Upper lobe of right lung (tissue), 1 donor: ENCODE measurements at regions not wholly inside any gene's neighbourhood (a gene's known extent, or its start where the extent isn't known, plus 50 kb on each side); places are given as distances from the start of the nearest gene placed in this dataset.

Experiments
- ATAC-seq: fragments of 200-7000 bp; cut with Tn5 transposase; one replicate; pipeline ENCODE4 v1.9.1; 2020; ENCODE audit warnings: mild to moderate bottlenecking, moderate library complexity
- DNase-seq: peaks from one replicate; pipeline ENCODE4 v3.0.0-alpha.2; 2020
- H3K27ac ChIP-seq: fragments of 200-600 bp; one replicate; pipeline ENCODE4 v1.8.0; 2022
- H3K27me3 ChIP-seq: fragments of 200-600 bp; one replicate; pipeline ENCODE4 v1.8.0; 2022; ENCODE audit warnings: mild to moderate bottlenecking
- H3K36me3 ChIP-seq: fragments of 200-600 bp; one replicate; pipeline ENCODE4 v1.8.0; 2022
- H3K4me1 ChIP-seq: fragments of 200-600 bp; one replicate; pipeline ENCODE4 v1.8.0; 2022
- H3K4me3 ChIP-seq: fragments of 200-600 bp; one replicate; pipeline ENCODE4 v1.8.0; 2022; ENCODE audit warnings: mild to moderate bottlenecking
- H3K9me3 ChIP-seq: fragments of 200-600 bp; one replicate; pipeline ENCODE4 v1.8.0; 2022
- CTCF ChIP-seq: fragments of 200-600 bp; IDR thresholded peaks from one replicate; pipeline ENCODE4 v1.8.0; 2022; ENCODE audit warnings: antibody characterized with exemption
- intact Hi-C: fragments of 100-400 bp; cut with DNase I; formaldehyde crosslinking; loops from one replicate; pipeline ENCODE4 v1.11.0; 2022
- donor health status: DM: no; HTN: yes; CAD: no; lungs with severe emphysema.

DNA sequence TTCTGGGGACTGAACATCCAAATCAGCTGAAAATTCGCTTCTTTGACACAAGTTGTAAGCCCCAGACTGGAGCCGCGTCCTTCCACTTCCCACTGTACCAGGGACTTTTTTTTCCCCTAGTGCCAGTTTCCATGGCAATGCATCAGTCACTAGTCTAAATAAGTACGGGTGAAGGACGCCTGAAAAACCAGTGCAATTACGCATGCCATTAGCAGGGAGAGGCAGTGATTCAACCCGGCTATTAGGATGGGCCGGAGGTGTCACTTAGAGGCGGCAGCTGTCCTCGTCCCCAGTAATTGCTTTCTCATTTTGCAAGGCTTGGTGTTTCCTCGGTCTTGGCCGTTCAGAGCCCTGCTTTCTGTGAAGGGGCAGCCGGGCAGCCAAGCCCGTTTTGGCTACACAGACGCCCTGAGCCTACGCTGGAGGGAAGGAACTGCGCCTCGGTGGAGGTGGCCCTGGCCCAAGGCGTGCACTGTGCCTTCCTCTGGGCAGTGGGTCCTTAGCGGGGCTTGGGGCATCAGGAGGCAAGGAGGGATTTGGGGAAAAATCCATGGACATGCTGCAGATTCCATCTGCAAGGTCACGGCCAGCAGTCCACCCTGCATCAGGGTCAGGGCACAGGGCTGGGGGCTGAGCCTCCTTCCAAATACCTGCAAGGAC is 319.7 kb downstream of the CTTN start:
- no peaks in the 10 kb centered on the region for H3K9me3 ChIP-seq
- intact Hi-C loops: no loop called here
- H3K27me3 ChIP-seq: no peaks in the 10 kb centered on the region
- no peaks in the 10 kb centered on the region for H3K36me3 ChIP-seq
- DNase-seq (no peak), ATAC-seq (no peak)
- no peaks in the 10 kb centered on the region for H3K4me1 ChIP-seq
- no peak overlapping the region for H3K4me3 ChIP-seq
- TF ChIP-seq CTCF: no peak
- no peak overlapping the region for H3K27ac ChIP-seq

- ATAC-seq (no peak), DNase-seq (no peak)
- Histone ChIP-seq H3K27me3 (no peaks in the 10 kb centered on the region), H3K9me3 (no peaks in the 10 kb centered on the region), H3K27ac (no peak overlapping the region), H3K4me3 (no peak overlapping the region), H3K4me1 (no peaks in the 10 kb centered on the region), H3K36me3 (no peaks in the 10 kb centered on the region)
- no peak for TF ChIP-seq CTCF
- intact Hi-C loops: no loop called here
Observed at GRCh38 chr11:70719516-70719915, 321.2 kb downstream of the CTTN start.

DNA sequence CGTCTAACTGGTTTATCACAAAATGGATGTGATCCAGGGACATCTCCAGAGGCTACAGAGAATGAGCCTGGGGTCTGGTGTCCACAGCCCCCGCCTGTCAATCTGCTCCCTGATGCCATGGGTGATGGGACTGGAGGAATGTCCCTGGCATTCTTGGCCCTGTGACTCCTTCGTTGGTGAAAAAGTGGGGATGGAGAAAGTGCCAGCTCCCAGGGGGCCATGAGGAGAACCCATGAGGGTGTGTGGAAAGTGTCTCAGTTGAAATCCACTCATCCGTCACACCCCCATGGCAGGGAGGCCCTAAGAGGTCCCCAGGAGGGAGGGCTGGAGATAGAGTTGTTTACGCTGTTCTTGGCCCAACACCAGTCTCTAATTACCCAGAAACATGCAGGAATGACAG is 322.0 kb downstream of the CTTN start:
- H3K4me1 ChIP-seq: no peaks in the 10 kb centered on the region
- no peaks in the 10 kb centered on the region for H3K27me3 ChIP-seq
- TF ChIP-seq CTCF: no peak
- no peaks in the 10 kb centered on the region for H3K9me3 ChIP-seq
- H3K27ac ChIP-seq: no peak overlapping the region
- H3K4me3 ChIP-seq: no peak overlapping the region
- intact Hi-C loops: no loop called here
- H3K36me3 ChIP-seq: no peaks in the 10 kb centered on the region
- no peak for ATAC-seq
- no peak for DNase-seq

- Histone ChIP-seq H3K27ac (no peak overlapping the region), H3K4me3 (no peak overlapping the region), H3K4me1 (no peaks in the 10 kb centered on the region), H3K9me3 (no peaks in the 10 kb centered on the region), H3K27me3 (no peaks in the 10 kb centered on the region), H3K36me3 (no peaks in the 10 kb centered on the region)
- DNase-seq (no peak), ATAC-seq (no peak)
- intact Hi-C loops: no loop called here
- TF ChIP-seq CTCF: no peak
Observed at GRCh38 chr11:70721006-70721405, 322.7 kb downstream of the CTTN start.

DNA sequence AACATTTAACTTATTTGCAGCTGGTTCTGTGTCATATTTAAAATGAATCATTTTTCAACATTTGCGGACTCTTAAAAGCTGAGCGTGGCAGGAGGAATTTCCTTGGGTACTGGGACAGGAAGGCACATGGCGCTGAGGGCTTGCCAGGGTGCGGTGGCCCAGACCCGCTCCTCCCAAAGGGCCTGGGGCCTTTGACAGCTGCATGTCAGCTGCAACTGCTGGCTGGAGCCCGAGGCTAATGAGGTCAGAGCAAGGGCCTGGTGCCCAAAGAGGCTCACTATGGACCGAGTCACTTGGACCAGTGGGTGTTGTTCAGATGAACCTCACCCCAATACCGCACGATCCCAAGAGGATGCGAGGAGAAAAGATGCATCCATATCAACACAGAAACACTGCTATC is 326.9 kb downstream of the CTTN start:
- no peaks in the 10 kb centered on the region for H3K36me3 ChIP-seq
- no peak overlapping the region for H3K4me3 ChIP-seq
- H3K27ac ChIP-seq: no peak overlapping the region
- no peaks in the 10 kb centered on the region for H3K9me3 ChIP-seq
- ATAC-seq (no peak), DNase-seq (no peak)
- TF ChIP-seq CTCF: no peak
- H3K27me3 ChIP-seq: no peaks in the 10 kb centered on the region
- H3K4me1 ChIP-seq: no peaks in the 10 kb centered on the region
- intact Hi-C loops: no loop called here

DNA sequence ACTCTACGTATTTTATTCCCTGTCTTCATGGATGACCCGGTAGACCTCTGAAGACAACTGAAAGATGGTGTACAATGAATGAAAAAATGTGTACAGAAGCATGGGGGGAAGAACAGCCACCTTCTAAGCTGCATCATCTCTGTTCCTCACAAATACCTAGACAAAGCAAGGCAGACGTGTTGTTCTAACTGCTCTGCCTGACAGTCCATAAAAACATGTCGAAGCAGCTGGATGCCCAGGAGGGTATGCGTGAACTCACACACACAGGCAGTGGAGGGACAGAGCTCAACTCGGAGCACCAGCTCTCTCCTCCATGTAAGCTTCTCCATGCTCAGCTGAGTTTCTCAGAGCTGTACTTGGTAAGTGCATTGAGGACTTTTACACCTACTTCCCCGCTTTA is 327.4 kb downstream of the CTTN start:
- Histone ChIP-seq H3K27ac (no peak overlapping the region), H3K4me1 (no peaks in the 10 kb centered on the region), H3K27me3 (no peaks in the 10 kb centered on the region), H3K9me3 (no peaks in the 10 kb centered on the region), H3K4me3 (no peak overlapping the region), H3K36me3 (no peaks in the 10 kb centered on the region)
- TF ChIP-seq CTCF: no peak
- no peak for DNase-seq
- ATAC-seq: no peak
- intact Hi-C loops: no loop called here
